Tongue (tissue), 1 donor: ENCODE measurements at regions not wholly inside any gene's neighbourhood (a gene's known extent, or its start where the extent isn't known, plus 50 kb on each side); places are given as distances from the start of the nearest gene placed in this dataset.

ENCODE experiments used
- DNase-seq: peaks from one replicate; pipeline ENCODE4 v3.0.0-alpha.2; 2015

GRCh38 chr3:72370947-72371346 is 477.3 kb downstream of the SHQ1 start:
- no peak for DNase-seq

GRCh38 chr3:72369681-72370080 is 478.6 kb downstream of the SHQ1 start:
- no peak for DNase-seq

DNA sequence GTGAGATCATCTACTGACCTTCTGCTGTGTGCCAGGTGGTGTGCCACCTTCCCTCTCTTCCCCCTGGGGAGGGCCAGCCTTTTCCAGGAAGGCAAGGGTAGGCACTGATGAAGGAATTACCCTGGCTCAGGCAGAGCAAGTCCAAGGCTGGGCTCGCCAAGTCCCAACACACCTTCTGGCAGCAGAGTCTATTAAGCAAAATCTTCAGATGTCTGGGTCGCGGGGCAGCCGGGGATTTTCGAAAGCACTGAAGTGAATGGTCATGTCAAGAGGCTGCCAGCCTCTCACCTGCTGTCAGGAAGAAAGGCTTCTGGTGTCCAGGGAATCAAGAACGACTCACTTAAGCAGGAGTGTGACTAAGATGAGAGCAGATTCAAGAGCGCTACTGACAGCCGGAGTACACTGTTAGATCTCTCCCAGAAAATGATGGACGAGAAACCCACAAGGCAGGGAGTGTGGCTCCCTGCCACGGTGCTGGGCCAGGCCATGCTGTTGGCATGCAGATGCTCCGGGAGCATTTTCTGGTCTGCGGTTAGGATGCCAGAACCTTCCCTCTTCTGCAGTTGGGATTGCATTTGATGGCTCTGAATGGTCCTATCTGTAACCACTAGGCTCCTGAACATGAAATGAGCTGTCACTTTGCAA is 479.8 kb downstream of the SHQ1 start:
- DNase-seq, result no peak

DNA sequence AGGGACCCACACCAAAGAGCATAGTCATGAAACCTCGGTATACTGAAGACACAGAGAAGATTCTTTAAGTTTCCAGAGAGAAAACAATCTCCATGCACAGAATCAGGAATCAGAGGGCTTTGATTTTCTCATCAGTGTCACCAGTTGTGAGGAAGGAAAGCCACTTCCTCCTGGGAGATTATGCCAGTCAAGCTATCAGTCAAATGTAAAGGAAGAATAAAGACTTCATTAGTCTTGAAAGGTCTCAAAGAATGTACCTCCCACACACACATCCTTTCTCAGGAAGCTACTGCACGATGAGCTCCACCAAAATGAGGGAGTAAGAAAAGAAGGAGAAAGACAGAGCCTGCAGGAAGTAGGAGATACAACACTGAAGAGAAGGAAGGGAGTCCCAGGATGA is 486.3 kb downstream of the SHQ1 start:
- DNase-seq, result no peak

- no peak for DNase-seq
These were observed 488.5 kb downstream of the SHQ1 start for GRCh38 chr3:72359743-72360142.

DNA sequence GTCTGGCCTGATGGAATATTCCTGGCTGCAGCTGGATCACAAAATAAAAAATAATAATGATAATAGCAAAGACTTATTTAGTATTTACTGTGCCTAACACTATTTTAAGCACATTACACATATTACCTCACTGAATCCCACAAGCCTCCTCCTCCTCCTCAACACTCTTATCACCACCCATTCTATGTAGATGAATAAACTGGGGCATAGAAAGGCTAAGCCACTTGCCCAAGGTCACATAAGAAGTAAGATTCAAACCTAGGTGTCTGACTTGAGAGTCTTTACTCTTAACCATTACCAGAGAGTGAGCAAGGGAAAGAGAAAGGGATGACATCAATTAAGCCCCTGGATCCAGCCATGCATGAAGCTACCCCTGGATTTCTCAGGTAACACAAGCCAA is 493.1 kb downstream of the SHQ1 start:
- no peak for DNase-seq

DNA sequence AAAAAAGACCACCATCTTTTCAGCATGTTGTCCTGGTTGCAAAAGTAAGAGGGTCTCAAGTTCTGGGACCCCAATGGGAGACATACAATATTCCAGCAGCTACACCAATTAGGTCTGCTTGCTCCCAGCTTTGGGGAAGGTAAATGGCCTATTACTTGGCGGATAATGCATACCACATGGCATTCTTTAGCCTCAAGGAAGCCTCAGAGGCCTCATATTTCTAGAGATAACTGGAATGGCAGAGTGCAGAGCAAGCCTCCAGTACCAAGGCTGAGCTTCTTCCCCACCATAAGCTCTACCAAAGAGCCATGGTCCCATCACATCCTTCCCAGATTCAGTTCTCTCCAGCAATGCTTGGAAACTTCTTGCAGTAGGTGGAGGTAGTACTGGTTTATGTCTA is 493.8 kb downstream of the SHQ1 start:
- DNase-seq, result no peak

GRCh38 chr3:72353236-72354128 is 494.8 kb downstream of the SHQ1 start:
- no peak for DNase-seq

DNA sequence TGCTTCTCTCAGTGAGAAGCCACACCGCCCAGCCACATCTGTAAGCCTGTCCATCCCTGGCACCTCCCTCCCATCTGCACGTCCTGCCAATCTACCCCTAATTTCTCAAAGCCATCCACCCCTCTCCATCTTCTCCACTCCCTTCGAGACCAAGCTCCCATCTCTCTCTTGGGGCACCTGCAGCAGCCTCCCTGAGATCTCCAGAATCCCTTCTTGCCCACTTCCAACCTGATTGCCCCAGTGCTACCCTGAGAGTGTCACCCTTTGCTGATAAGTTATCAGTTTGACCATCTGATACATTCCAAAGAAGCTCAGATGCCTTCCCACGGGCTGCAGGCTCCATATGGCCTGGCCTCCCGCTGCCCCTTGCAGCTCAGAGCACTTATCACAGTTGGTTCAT is 496.1 kb downstream of the SHQ1 start:
- no peak for DNase-seq

- DNase-seq, result no peak
These were observed 496.7 kb downstream of the SHQ1 start for GRCh38 chr3:72351536-72351935.

DNA sequence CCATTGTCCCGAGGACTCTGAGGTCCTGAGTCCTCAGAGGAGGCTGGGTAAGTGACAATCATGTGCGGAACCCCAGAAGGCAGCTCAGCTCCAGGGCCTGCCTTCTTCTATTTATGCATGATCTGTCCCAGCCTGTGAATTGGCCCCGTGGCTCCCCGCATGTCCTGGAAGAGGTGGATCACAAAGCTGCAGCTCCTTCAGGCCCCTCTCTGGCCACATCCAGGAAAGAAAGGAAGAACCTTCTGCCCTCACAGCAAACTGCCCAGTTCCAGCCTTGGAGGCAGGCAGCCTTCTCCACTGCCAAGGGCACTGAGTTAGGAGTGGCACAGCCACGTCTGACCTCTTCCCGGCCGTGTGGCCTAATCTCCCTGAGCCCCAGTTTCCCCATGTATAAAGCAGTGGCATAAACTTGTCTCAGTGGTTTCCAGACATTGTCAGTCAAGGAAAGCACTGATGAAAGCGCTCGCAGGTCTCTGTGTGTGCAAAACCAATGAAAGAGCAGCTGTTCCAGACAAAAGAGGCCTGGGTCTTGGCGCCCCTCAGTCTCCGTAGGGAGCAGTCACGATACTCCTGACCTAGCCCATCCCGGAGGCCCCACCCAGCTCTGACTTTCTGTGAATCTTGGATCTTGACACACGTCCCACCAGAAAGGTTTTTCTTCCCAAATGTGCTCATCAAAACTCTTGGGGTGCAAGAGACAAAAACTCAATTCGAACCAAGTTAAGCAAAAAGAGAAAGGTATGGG is 497.3 kb downstream of the SHQ1 start:
- DNase-seq, result no peak

- no peak for DNase-seq
These were observed 499.9 kb downstream of the SHQ1 start for GRCh38 chr3:72348357-72348756.

GRCh38 chr3:72347819-72348319 is 500.4 kb downstream of the SHQ1 start:
- DNase-seq, result peak; percentile 48

GRCh38 chr3:72346526-72346926 is 501.7 kb downstream of the SHQ1 start:
- peak; percentile 84 for DNase-seq

GRCh38 chr3:72345980-72346379 is 502.3 kb downstream of the SHQ1 start:
- no peak for DNase-seq

DNA sequence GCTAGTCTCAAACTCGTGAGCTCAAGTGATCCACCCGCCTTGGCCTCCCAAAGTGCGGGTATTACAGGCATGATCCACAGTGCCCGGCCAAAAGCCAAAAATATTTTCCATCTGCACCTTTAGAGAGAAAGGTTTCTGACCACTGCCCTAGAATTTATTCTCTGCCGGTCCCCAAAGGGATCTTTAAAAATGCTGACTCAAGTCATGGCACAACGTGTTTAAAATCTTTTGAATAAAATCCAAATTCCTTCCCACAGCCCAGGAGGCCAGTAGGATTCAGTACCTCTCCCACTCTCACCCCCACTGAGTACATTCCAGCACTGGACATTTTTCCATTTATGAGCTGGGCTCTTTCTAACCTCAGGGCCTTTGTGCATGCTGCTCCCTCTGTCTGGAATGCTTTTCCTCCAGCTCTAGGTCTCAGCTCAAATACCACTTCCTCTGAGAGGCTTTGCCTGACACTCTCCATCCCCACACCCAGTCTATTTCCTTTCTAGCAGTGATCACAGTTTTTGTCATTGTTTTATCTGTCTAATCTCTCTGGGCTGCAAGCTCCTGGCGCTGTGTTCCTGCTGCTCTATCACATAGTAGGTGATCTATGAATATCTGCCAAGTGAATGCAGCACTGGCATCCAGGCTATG is 502.9 kb downstream of the SHQ1 start:
- DNase-seq, result no peak

DNA sequence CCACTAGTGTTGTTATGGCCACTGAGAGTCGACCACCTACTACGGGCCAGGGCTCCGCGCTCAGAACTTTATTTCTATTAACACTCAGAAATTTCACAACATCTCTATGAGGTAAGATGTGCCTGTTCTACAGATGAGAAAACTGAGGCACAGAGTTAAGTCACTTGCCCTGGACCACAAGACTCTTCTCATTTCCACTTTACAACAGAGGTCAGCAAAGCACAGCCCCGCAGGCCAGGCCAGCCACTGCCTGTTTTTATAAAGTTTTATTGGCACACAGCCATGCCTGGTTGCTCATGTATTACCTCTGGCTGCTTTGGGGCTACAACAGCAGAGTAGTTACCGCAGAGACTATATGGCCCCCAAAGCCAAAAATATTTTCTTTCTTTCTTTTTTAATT is 503.6 kb downstream of the SHQ1 start:
- no peak for DNase-seq

DNA sequence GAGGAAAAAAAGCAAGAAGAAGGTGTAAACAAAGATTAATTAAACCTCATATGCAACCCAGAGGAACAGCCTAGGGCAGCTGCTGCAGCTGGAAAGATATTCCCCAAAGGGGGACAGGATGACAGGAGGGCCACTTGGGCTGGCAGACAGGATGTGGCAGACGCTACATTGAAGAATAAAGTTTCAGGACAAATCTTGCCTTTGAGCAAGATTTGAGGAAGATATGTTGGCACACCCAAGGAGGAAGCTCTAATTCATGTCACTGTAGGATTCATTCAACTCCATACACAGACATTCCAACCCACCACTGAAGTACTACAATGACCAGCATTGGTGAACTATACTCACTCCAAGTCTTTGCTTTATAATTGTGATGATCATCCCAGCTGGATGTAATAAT is 504.0 kb downstream of the SHQ1 start:
- DNase-seq, result no peak

- DNase-seq, result no peak
These were observed 505.2 kb downstream of the SHQ1 start for GRCh38 chr3:72343078-72343477.

- no peak for DNase-seq
These were observed 505.8 kb downstream of the SHQ1 start for GRCh38 chr3:72342450-72342849.

DNA sequence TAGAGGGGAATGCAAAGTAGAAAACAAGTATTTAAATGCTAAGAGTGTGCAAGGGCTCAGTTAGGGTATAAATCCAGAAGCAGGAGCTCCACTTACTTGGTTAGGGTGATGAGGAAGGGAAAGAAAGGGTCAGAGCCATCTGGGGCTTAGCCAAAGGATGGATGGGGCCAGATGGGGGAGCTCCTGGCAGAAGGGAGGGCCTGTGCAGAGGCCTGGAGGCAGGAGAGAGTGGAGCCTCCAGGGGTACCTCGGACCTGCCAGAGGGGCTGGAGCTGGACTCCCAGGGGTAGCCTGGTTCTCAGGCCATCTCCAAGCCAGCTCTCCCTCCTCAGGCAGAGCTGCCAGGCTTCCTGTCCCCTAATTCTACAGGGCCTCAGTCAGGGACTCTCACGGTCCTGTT is 506.3 kb downstream of the SHQ1 start:
- peak; percentile 46 for DNase-seq

DNA sequence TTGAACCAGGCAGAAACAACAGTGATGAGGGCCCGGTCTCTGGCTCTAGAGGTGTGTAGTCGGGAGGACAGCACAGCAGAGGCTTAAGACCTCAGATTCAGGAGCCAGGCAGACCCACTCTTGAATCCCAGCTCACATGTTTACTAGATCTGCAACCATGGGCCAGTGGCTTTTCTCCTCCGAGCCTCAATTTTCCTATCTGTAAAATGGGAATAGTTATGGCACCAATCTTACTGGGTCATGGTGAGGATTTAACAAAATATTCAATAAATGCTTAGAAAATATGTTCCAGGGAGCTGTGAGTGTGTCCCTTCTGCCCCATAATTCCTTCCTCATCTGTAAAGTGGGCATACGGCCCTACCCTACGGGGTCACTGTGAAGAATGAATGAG is 506.9 kb downstream of the SHQ1 start:
- DNase-seq, result no peak
